ENCODE measurements at regions not wholly inside any gene's neighbourhood (a gene's known extent, or its start where the extent isn't known, plus 50 kb on each side); places are given as distances from the start of the nearest gene placed in this dataset.
"Not testable (repeated sequence)": the region's sequence is repeated elsewhere in the genome, so short reads cannot be mapped to it uniquely, and the experiment has no call there.

DNA sequence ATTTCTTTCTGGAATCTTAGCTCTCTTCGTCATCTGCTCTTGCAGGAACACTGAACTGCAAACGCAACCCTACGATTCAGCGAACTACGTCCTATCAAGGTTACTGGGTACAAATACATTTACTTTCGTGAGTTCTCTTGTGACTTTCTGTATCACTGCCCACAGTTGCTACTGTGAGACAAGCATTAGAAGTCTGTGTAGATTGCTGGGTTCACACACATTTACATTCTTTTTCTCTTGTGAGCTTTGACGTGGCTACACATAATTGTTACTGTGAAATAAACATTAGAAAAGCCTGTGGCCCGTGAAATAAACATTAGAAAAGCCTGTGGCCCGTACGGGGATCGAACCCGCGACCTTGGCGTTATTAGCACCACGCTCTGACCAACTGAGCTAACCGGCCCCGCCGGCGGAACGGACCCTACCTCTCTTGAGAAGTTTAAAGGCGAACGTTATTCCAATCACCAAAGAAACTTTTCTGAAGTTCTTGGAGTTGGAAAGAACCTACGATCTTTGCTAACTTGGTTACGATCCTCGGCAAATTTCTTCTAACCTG lies 61.2 kb upstream of the ZNF322 start:
- DNase-seq; in situ Hi-C loops (cut with HindIII; ENCODE audit: low pct_ligation_motif_present, low pct_unique_long_range_greater_than_20kb, low sequenced_read_pairs): not testable (repeated sequence)

DNA sequence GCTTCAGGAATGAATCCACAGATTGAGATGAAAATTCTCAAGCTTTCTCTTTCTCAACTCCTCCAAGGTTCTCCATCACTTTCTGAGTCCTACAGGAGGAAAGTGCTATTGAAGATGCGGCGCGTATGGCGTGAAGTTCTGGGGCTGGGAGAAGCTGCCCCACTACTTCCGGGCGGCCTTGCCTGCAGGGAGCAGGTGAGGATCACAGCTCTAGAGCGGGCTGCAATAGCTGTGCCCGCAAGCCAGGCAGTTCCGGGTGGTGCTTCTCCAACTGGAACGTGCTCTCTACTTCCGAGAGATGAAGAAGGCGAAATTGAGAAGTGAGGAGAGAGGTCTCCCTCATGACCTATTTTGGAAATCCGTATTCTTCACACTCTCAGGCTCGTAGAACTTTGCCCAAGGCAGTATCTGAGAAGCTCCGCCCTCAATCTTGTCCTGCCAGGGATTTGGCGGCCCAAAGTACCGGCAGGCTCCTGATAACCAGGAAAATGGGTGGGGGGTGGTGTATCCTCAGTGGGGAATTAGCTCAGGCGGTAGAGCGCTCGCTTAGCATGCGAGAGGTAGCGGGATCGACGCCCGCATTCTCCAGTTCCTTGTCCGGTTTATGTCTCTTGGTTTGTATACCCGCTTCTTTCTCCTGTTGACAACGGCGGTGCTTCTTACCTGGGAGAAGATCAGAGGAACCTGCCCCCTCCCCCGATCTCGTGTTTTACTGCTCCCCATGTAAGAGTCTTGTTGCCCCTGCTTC lies 70.6 kb upstream of the ZNF322 start:
- in situ Hi-C loops (cut with HindIII; ENCODE audit: low pct_ligation_motif_present, low pct_unique_long_range_greater_than_20kb, low sequenced_read_pairs); DNase-seq: not testable (repeated sequence)

DNA sequence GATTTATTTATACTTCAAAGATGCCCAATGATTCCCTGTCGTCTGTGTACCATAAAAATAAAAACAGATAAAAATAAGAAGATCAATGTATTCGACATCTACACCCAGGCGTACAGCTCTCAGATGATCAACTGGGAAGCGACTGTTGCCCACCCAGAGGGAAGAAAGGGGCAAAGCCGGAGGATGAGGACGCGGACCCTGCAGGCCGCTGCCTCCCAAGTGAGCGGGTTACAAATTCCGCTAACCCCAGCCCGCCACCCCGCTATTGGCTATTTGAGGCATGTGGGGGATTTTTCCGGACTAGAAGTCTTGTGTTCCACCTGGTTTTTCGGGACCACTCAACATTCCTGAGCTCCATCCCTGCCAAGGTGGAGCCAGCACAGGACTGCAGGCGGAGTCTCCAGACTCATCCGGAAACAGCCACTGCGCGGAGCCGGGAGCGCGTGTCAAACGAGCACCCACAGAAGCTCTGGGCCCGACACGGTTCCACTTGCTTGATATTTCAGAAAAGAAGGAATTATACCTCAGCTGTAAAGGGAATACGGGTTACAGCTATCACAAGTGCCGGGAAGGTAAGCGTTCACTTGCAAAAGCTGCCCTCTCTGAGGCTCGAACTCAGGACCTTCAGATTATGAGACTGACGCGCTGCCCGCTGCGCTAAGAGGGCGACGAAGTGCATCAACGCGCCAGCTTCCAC lies 75.4 kb upstream of the ZNF322 start:
- in situ Hi-C loops (cut with HindIII; ENCODE audit: low pct_ligation_motif_present, low pct_unique_long_range_greater_than_20kb, low sequenced_read_pairs); DNase-seq: not testable (repeated sequence)

DNA sequence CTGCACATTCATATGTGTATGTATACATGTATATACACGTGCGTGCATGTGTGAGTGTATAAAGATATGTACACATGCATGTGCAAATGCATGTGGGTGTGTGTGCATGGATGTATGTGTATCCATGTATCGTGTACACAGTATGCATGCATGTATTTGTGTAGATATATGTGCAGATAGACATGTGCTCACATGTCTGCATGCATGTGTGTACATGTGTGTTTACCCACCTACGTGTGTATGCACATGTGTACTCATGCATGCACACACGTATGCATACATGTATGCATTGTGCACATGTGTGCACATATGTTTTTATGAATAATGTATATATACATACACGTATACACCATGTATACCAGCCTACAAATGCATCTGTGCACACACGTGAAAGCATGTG lies 80.3 kb upstream of the ZNF322 start:
- in situ Hi-C loops (cut with HindIII; ENCODE audit: low pct_ligation_motif_present, low pct_unique_long_range_greater_than_20kb, low sequenced_read_pairs), result no loop called here
- DNase-seq, result no peak

GRCh38 chr6:26743157-26743821 lies 83.7 kb upstream of the ZNF322 start:
- in situ Hi-C loops (cut with HindIII; ENCODE audit: low pct_ligation_motif_present, low pct_unique_long_range_greater_than_20kb, low sequenced_read_pairs), result no loop called here
- no peak for DNase-seq

GRCh38 chr6:26743941-26744699 lies 84.6 kb upstream of the ZNF322 start:
- DNase-seq, result no peak
- in situ Hi-C loops (cut with HindIII; ENCODE audit: low pct_ligation_motif_present, low pct_unique_long_range_greater_than_20kb, low sequenced_read_pairs), result no loop called here

DNA sequence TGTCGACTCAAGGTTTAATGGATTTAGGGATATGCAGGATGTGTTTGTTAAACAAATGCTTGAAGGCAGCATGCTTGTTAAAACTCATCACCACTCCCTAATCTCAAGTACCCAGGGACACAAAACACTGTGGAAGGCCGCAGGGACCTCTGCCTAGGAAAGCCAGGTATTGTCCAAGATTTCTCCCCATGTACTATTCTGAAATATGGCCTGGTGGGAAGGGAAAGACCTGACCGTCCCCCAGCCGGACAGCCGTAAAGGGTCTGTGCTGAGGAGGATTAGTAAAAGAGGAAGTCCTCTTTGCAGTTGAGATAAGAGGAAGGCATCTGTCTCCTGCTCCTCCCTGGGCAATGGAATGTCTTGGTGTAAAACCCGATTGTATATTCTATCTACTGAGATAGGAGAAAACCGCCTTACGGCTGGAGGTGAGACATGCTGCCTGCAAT lies 85.3 kb upstream of the ZNF322 start:
- in situ Hi-C loops (cut with HindIII; ENCODE audit: low pct_ligation_motif_present, low pct_unique_long_range_greater_than_20kb, low sequenced_read_pairs); DNase-seq: not testable (repeated sequence)

- in situ Hi-C loops (cut with HindIII; ENCODE audit: low pct_ligation_motif_present, low pct_unique_long_range_greater_than_20kb, low sequenced_read_pairs); DNase-seq: not testable (repeated sequence)
Measured at GRCh38 chr6:26745964-26746363, 86.4 kb upstream of the ZNF322 start.

- DNase-seq; in situ Hi-C loops (cut with HindIII; ENCODE audit: low pct_ligation_motif_present, low pct_unique_long_range_greater_than_20kb, low sequenced_read_pairs): not testable (repeated sequence)
Measured at GRCh38 chr6:26749126-26749758, 89.7 kb upstream of the ZNF322 start.

DNA sequence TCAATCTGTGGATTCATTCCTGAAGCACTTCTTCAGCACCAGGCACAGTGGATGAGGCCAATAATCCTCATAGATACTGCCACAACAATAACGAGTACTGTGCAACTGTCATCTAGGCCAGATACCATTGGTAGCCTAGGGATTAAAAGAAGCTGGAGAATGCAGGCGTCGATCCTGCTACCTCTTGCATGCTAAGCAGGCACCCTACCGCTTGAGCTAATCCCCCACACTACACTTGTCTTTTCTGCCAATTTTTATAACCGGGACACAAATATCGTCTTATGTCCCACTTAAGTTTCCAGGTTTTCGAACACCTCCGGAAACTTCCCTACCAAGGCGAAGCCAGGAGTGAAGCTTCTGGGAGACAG lies 90.2 kb upstream of the ZNF322 start:
- DNase-seq; in situ Hi-C loops (cut with HindIII; ENCODE audit: low pct_ligation_motif_present, low pct_unique_long_range_greater_than_20kb, low sequenced_read_pairs): not testable (repeated sequence)

GRCh38 chr6:26754212-26754611 lies 94.7 kb upstream of the ZNF322 start:
- in situ Hi-C loops (cut with HindIII; ENCODE audit: low pct_ligation_motif_present, low pct_unique_long_range_greater_than_20kb, low sequenced_read_pairs), result no loop called here
- DNase-seq, result no peak

DNA sequence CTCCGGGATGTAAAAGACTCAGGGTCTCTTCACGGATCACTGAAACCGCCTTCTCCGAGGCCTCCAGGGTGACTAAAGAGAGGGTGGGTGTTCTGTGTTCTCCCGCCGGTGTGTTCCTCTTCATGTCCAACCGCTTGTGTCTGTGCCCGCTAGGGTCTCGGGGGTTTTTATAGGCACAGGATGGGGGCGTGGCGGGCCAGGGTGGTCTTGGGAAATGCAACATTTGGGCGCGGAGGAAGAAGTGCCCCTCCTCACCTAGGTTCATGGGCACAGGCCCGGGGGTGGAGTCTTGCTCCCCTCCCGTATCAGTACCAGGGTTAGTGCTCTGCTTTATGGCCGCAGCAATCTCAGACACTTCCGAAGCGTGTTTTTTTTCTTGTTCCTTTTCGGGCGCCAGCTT lies 95.3 kb upstream of the ZNF322 start:
- in situ Hi-C loops (cut with HindIII; ENCODE audit: low pct_ligation_motif_present, low pct_unique_long_range_greater_than_20kb, low sequenced_read_pairs); DNase-seq: not testable (repeated sequence)

DNA sequence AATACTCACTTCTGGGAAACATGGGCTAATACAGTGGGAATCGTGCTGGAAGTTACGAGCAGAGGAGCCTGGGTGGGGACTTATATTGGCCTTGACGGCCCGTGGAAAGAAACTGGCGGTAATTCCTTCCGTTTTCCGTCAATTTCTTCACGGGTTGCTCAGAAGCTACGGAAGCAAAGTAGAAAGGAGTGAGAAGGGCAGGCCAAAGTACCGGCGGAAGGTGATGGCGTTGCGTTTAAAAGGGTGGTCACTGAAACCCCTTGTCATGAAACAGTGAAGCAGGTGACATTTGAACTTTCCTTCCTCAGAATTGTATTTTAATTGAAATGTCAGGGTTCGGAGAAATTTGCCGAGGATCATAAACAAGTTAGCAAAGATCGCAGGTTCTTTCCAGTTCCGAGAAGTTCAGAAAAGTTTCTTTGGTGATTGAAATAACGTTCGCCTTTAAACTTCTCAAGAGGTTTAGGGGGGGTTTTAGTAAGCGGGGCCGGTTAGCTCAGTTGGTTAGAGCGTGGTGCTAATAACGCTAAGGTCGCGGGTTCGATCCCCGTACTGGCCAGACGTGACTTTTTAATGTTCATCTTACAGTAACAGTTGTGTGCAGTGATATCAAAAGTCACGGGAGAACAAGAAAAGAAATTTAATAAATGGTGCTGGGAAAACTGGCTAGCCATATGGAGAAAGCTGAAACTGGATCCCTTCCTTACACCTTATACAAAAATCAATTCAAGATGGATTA lies 96.7 kb upstream of the ZNF322 start:
- in situ Hi-C loops (cut with HindIII; ENCODE audit: low pct_ligation_motif_present, low pct_unique_long_range_greater_than_20kb, low sequenced_read_pairs); DNase-seq: not testable (repeated sequence)

DNA sequence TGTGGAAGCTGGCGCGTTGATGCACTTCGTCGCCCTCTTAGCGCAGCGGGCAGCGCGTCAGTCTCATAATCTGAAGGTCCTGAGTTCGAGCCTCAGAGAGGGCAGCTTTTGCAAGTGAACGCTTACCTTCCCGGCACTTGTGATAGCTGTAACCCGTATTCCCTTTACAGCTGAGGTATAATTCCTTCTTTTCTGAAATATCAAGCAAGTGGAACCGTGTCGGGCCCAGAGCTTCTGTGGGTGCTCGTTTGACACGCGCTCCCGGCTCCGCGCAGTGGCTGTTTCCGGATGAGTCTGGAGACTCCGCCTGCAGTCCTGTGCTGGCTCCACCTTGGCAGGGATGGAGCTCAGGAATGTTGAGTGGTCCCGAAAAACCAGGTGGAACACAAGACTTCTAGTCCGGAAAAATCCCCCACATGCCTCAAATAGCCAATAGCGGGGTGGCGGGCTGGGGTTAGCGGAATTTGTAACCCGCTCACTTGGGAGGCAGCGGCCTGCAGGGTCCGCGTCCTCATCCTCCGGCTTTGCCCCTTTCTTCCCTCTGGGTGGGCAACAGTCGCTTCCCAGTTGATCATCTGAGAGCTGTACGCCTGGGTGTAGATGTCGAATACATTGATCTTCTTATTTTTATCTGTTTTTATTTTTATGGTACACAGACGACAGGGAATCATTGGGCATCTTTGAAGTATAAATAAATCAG lies 106.8 kb upstream of the ZNF322 start:
- DNase-seq; in situ Hi-C loops (cut with HindIII; ENCODE audit: low pct_ligation_motif_present, low pct_unique_long_range_greater_than_20kb, low sequenced_read_pairs): not testable (repeated sequence)

DNA sequence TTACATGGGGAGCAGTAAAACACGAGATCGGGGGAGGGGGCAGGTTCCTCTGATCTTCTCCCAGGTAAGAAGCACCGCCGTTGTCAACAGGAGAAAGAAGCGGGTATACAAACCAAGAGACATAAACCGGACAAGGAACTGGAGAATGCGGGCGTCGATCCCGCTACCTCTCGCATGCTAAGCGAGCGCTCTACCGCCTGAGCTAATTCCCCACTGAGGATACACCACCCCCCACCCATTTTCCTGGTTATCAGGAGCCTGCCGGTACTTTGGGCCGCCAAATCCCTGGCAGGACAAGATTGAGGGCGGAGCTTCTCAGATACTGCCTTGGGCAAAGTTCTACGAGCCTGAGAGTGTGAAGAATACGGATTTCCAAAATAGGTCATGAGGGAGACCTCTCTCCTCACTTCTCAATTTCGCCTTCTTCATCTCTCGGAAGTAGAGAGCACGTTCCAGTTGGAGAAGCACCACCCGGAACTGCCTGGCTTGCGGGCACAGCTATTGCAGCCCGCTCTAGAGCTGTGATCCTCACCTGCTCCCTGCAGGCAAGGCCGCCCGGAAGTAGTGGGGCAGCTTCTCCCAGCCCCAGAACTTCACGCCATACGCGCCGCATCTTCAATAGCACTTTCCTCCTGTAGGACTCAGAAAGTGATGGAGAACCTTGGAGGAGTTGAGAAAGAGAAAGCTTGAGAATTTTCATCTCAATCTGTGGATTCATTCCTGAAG lies 111.6 kb upstream of the ZNF322 start:
- in situ Hi-C loops (cut with HindIII; ENCODE audit: low pct_ligation_motif_present, low pct_unique_long_range_greater_than_20kb, low sequenced_read_pairs); DNase-seq: not testable (repeated sequence)

DNA sequence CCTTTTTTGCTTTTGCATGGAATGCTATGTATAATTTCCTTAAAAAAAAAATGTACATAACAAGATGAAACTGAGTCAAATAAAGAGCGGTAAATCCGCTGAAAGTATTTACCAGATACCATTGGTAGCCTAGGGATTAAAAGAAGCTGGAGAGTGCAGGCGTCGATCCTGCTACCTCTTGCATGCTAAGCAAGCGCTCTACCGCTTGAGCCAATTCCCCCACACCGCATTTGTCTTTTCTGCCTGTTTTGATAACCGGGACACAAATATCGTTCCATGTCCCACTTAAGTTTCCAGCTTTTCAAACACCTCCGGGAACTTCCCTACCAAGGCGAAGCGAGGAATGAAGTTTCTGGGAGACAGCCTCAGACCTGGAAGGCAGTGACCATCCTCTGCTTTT lies 113.9 kb upstream of the ZNF322 start:
- in situ Hi-C loops (cut with HindIII; ENCODE audit: low pct_ligation_motif_present, low pct_unique_long_range_greater_than_20kb, low sequenced_read_pairs); DNase-seq: not testable (repeated sequence)
